Right lobe of liver (tissue), 4 donors: ENCODE measurements at regions not wholly inside any gene's neighbourhood (a gene's known extent, or its start where the extent isn't known, plus 50 kb on each side); places are given as distances from the start of the nearest gene placed in this dataset.

Experiments
- CTCF ChIP-seq, 4 donors: fragments of 200-600 bp in 3 of 4; fragments of 450-650 bp in 1 of 4; IDR thresholded peaks; one replicate each; pipeline versions ENCODE4 v1.5.1 to v1.8.0; 2016 to 2022; ENCODE audit warnings: antibody characterized with exemption in 4 of 4, mild to moderate bottlenecking in 2 of 4
- POLR2A ChIP-seq: fragments of 450-650 bp; IDR thresholded peaks from one replicate; pipeline ENCODE4 v1.6.1; 2017; ENCODE audit warnings: antibody characterized with exemption, mild to moderate bottlenecking
- donor health status: DM: no; HTN: no; CAD: no.
- donor health status: DM: no; HTN: no; CAD: no.
- donor health status: DM: no; HTN: yes; CAD: no.

GRCh38 chr16:60763869-60764268 is 1272.4 kb downstream of the CDH8 start:
- TF ChIP-seq CTCF (IDR thresholded peaks at IDR 0.05): no peak
- TF ChIP-seq POLR2A: no peak
